Activated CD8-positive, alpha-beta memory T cell treated with anti-CD3 and anti-CD28 coated beads for 36 hours (primary cell): ENCODE measurements at regions not wholly inside any gene's neighbourhood (a gene's known extent, or its start where the extent isn't known, plus 50 kb on each side); places are given as distances from the start of the nearest gene placed in this dataset.

Source experiments
- CTCF ChIA-PET: fragments of 350-600 bp; sonication (Branson Sonifier 250); formaldehyde crosslinking; loops from one replicate; lab custom pipeline; 2021; ENCODE audit warnings: antibody characterized with exemption; lab: Charles Lee
- POLR2A ChIA-PET: fragments of 350-600 bp; sonication (Branson Sonifier 250); formaldehyde crosslinking; loops from one replicate; lab custom pipeline; 2021; ENCODE audit warnings: antibody characterized with exemption; lab: Charles Lee

DNA sequence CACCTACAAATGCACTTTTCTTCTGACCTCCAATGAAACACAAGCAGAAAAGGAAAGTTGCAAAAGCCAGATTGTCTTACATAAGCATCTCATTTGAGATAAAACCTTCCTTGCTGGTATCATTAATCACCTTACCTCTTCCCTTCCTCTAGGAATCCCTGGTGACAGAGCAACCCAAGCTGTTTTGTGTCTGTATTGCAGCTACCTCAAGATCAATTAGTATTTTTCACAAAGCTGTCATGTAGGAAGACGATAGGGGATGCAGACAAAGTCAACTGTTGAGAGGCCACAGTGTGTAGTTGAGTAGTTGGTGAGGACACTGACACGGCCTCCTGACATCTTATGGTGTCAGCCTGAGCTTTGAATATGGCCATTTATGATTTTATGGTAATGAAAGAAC lies 339.1 kb upstream of the SLC10A2 start:
- ChIA-PET POLR2A (no interaction called here), CTCF (no interaction called here)

DNA sequence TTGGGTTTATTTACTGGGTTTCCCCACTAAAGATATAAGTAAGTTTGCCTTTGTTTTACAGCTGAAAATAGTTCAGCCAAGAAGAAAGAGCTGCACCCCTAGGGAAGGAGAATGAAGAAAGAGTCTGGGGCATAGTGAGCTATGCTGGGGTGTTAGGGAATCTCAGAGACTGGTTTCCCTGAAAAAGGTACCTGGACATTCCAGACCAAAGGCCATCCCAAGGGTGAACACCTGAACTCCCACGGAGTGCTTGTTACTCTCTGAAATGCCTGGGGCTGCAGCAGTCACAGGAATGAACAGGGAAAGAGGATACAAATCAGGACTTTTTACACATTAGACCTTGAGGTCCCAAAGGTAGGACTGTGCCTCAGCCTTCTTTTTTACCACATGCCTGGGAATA lies 337.6 kb upstream of the SLC10A2 start:
- POLR2A ChIA-PET = no interaction called here
- CTCF ChIA-PET = no interaction called here

DNA sequence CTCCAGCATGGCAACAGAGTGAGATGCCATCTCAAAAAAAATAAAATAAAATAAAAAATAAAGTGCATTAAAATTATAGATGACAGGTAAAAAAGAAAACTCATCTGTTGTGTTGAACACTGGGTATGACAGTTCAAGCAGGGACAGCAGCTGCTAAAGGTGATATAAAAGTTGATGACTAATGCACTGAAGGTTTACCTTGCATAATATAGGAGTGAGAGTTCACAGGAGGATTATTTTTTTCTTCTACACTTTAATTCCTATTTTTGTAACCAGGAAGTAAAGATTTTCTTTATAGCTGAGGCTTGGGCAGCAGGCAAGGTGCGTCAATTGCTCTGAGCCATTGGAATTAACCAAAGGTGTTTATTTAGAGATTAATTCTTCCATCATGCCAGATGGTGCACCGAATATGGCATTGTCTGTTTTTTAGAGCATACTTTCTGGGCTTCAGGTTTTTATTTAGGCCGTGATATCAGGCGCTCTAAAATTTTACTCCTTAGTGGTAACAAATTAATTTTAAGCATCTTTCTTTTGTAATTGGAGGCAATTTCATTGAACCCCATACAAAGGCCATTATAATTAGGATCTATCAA lies 337.0 kb upstream of the SLC10A2 start:
- CTCF ChIA-PET = no interaction called here
- POLR2A ChIA-PET = no interaction called here

DNA sequence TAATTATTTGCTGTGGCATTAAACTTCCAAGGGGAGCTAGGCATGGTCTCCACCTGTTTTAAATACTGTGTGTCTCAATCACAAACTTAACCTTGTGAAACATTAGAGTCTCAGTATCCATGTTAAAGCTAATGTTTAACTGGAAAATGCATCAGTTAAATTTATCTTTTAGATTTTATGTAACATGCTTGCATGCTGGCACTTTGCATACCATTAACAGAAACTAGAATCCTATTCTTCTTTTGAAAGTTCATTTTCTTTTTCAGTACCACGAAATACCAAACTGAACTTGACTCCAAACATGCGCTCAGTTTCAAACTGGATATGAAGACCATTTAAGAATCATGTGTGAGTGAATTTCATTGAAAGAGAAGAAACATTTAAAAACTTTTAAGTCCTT lies 328.9 kb upstream of the SLC10A2 start:
- ChIA-PET POLR2A (no interaction called here), CTCF (no interaction called here)

DNA sequence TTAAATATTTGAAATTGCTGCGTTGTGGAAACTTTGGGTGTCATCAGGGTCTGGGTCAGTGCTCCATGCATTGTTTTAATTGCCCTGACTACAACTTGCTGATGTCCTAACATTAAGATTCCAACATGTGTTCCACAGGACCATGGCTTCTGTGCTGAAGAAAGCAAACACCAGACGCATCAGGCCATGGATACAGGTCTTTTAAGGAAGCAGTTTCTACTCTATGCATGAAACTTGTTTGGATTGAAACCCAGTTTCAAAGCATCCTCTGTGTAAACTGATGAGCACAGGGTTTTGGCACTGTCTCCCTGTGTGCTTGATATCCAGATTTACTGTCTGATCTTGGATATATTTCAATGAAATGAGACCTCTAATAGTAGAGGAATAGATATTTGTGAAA lies 328.4 kb upstream of the SLC10A2 start:
- ChIA-PET CTCF (no interaction called here), POLR2A (no interaction called here)

DNA sequence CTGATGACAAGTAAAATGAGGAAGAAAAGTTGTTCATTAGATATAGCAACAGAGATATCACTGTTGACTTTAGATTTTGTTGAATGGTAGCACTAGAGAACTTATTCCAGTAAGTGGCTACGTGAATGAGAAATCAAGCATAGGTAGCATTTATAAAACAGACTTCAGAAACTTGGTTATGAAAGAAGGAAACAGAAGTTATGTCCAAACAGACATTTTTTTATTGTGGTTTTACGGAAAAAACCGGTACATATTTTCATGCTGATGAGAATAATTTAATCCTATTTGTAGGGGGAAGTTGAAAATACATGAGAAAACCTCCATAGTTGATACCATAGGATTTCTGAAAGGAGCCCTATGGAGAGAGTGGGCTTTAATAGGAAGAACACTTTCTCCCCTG lies 325.7 kb upstream of the SLC10A2 start:
- POLR2A ChIA-PET = no interaction called here
- CTCF ChIA-PET = no interaction called here

DNA sequence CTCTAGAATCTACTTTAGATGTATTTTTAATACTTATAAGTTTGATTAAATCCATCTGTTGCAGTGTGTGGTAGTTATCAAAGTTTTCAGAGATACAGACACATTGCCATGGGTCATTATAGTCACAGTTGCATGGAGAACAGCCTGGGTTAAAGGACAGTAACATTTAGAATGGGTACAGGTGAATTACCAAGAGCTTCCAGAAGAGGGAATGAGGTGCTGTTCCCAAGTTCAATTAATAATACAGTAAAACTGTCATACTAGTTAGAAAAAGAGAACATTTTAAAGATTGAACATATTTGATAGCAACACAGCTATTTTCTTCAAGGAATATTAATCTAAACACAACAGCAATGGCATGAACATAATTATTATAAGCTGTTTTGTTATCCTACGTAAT lies 322.6 kb upstream of the SLC10A2 start:
- ChIA-PET POLR2A (no interaction called here), CTCF (no interaction called here)

DNA sequence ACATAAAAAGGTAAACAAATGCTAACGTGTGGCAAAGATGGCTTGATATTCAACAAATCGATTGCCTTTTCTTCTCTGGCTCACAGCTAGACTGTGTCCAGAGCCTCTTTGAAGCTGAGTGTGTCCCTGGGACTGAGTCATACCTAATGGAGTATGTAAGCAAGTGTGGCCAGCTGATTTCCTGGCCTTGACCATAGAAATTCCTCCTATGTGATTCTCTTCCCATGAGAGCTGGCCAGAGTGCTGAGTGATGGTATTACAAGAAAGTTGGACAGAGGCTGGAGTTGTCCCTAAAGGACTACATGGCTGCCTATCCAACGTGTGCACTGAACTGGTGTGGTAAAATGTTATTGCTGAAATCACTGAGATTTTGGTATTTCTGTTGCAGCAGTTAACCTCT lies 320.1 kb upstream of the SLC10A2 start:
- ChIA-PET POLR2A (no interaction called here), CTCF (no interaction called here)

DNA sequence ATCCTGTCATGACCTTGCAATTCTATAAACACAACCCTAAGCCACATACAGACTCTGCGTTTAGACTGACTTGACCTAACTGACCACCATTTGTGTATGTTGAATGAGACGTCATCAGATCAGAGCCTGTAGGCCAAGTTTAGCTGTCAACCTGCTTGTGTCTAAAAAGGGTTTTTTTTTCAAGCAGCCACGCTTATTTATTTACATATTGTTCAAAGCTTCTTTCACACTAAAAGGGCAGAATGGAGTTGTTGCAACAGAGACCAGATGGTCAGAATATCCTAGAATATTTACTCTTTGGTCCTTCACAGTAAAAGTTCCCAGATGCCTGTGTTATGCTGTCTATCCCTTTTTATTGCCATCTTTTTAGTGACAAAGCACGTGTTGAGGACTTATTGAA lies 307.7 kb upstream of the SLC10A2 start:
- POLR2A ChIA-PET = no interaction called here
- CTCF ChIA-PET = no interaction called here

DNA sequence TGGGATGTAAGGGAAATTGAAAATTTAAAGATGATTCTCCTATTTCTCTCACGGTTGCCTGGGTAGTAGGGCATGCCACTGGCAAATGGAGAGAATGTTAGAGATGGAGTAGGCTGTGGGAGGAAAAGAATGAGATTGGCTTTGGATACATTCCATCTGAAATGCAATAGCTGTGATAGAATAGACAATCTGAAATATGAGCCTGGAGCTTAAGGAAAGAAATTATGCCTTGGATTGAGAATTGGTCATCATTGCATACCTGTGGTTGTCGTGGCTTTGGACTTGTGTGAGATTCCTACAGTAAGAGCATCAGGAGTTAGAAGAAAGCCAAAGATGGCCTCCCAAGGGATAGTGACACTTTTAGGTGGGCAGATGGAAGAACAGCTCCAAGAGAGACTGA lies 305.1 kb upstream of the SLC10A2 start:
- CTCF ChIA-PET = no interaction called here
- POLR2A ChIA-PET = no interaction called here

DNA sequence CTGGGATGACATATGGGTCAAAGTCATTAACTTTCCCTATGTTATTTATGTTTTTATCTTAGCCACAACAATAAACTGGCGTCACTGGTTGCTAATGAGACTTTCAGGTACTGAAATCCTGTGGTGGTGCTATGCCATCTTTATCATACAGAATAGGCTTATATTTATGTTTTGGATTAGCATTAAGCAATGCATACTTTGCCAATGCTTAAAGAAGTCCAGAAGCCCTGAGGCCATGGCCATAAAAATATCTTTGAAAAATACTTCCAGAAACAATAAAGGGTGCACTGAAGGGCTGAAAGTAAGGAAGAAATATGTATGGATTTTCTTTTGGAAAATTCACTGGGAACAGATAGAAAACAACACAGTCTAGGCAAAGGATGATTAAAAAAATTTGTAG lies 304.6 kb upstream of the SLC10A2 start:
- ChIA-PET POLR2A (no interaction called here), CTCF (no interaction called here)

DNA sequence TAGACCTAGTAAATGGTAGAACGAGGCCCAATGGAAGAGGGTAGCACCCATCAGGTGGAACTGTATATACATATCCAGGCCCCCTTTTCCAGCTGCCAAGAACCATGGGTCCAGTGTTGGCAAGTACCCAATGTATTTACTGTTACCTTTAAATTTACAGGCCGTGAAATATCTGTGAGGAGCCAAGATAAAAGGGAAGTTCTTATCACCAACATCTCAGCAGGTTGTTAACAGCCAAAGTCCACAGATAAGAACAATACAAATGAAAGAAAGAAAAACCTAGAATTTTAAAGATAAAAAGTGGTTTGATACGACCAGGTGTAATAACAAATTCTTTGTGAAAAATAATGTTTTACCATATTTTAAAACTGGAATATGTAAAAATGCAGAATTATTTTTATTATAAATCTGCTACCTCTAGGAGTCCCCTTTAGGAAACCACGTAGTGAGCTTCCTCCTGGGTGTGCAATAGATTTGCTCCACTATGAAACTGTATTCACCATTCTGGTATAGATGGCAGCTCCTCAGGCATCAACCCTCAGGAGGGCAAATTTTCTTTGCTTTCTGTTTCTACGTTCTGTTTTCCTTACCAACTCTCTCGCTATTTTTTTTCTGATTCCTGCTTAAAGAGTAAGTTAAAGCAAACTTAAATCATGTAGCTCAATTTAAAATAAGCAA lies 292.2 kb upstream of the SLC10A2 start:
- POLR2A ChIA-PET = no interaction called here
- CTCF ChIA-PET = no interaction called here

DNA sequence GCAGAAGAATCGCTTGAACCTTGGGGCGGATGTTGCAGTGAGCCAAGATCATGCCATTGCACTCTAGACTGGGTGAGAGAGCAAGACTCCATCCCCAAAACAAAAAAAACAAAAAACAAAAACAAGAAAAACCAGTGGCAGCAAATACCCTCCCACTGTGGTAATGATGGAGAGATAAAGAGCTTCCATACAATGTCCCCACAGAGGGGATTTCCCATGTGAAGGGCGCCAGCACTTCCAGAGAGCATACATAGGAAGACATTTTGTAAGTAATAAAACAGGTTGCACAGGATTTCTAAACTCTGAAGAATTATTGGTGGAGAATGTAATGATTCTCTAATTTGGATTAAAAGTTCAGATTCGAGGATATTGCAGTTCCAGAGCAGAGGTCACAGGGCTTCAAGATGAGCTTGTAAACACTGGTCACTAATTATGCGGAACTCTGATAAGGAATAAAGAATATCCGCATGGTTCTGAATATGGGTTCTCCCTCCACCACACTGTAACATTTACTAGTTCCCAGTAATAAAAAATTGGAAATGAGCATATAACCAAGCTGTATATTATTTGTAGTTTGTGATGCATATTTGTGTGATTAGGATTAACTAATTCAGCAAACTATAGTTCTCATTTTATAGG lies 290.1 kb upstream of the SLC10A2 start:
- CTCF ChIA-PET = no interaction called here

DNA sequence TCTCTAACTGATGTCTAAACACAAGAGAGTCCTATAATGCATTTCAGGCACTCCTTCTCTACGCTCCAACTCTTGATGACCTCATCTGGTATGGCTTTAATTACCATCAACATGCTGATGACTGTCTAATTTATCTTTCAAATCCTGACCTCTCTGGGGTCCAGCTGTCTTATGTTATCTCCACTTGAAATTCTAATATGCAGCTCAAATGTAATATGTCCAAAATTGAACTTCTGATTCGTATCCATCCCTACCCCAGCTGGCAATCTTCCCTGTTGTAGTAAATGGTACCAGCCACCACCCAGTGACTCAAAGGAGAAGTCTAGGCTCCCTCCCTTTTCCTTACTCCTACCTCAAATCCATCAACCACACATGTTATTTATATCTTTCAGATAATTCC lies 288.0 kb upstream of the SLC10A2 start:
- ChIA-PET CTCF (no interaction called here), POLR2A (no interaction called here)

More for the DNA sequence above, 290.1 kb upstream of the SLC10A2 start:
- POLR2A ChIA-PET = no interaction called here

DNA sequence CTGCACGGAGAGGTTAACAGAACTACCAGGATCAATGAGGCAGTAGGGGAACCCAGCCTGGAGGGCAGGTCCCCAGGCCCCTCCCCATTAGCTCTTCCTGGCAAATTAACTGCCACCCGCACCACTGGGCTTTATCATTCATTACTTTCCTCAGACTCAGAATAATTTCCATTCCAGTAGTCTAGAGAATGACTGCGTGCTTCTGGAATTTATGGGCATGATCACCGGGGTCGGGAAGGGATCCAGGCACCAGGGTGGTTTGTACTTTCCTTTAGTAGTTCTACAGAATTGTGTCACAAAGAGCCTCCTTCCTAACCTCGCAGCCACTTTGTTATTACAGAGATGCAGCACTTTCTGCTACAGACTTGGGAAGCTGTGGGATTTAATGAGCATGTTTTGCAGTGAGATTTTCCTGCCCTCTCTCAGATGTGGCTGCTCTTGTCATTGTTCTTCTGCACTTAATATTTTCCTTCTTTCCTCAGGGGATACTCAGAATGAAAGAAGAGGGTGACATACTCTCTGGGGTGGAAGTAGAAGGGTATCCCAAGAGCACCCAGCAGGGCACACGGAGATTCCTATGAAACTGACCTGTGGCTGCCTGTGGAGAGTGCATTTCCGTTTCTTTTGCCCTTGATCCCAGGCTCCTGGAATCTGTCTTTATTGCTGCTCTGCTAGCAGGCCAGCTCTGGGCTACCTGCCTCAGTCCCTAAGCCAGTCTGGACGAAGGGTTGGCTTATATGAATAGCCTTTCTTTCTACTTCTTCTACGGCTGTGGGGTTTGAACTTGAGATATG lies 285.0 kb upstream of the SLC10A2 start:
- ChIA-PET CTCF (no interaction called here), POLR2A (no interaction called here)

DNA sequence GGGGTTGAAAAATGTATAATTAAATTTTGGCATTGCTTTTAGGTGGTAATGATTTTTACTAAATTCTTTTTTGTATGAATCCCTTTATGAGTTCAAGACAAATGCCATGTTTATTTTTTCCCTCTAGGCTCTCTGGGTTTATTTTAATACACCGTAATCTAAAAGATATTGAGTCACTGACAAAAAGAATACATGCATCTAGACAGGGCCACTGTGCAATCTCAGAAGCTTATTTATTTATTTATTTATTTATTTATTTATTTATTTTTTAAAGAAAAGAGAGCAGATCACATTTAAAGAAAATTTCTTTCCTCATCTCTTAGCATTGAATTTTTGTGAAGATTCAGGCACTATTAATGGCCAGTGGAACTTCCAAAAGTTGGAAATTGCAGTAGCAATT lies 283.9 kb upstream of the SLC10A2 start:
- POLR2A ChIA-PET = no interaction called here
- CTCF ChIA-PET = no interaction called here

DNA sequence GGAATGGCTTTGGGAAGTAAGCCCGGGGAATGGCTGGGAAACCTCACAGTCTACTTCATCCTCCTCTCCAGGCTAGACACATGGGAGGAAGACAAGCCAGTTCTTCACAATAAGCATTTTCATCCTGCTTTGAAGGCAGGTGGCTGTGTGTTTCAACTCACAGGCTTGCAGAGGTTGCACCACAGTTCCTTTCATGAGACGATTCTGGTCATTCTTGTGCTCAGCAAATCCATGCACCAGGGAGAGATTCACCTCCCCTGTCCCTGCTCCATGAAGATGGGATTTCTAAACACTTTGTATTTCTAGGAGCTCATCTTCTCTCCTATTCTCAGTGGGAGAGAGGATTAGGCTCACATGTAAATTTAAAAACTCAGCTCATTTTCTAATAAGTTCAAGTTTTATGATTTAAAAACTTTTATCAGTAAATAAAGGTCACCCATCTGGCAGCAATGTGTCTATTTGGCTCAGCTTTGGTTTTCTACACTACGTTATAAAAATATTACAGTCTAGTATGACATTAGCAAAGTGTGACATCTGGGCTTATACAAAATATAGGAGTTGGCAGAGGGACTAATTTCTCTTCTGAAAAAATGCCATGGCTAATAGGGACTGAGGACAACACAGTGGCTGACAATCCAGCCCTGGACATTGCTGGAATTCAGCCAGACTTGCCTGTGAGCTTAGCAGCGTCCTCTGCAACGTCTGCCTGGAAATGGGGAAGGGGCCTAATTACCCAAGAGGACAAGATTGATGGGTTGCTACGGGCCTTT lies 283.2 kb upstream of the SLC10A2 start:
- POLR2A ChIA-PET = no interaction called here

DNA sequence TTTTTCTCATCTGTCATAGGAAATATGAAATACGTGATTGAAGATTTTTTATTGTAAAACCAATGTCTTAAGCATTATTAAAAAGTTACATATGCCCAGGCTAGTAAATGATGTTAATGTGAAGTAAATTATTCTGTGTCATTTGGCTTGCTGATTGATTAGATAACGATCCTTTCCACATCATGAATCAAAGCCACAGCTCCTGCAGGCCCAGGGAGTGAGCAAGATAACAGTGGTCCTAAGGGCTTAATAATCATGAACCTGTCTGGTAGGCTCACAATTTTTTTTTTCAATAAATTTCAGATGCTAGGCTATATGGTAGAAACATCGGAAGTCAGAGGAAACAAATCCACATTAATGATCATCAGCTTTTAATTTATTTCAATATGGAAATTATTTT lies 269.0 kb upstream of the SLC10A2 start:
- POLR2A ChIA-PET = no interaction called here

More for the DNA sequence above, 283.2 kb upstream of the SLC10A2 start:
- CTCF ChIA-PET = no interaction called here

DNA sequence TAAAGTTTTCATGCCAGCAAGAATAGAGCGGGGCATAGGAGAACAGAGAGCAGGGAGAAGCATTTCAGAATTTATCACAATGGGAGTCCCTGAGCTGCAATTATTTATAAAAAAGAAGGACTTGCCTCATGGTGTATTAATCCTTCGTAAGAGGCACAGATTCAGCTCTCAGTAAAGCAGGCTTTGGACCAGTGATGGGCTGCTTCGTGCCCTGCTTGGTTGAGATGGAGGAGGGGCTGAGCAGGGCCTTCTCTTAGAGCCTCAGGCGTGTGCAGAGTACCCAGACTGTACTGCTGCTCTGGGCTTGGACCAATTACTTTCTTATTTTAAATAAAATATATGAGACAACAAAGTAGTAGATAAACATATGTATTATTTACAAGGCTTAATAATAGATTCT lies 265.7 kb upstream of the SLC10A2 start:
- ChIA-PET CTCF (no interaction called here), POLR2A (no interaction called here)

More for the DNA sequence above, 269.0 kb upstream of the SLC10A2 start:
- CTCF ChIA-PET = no interaction called here

DNA sequence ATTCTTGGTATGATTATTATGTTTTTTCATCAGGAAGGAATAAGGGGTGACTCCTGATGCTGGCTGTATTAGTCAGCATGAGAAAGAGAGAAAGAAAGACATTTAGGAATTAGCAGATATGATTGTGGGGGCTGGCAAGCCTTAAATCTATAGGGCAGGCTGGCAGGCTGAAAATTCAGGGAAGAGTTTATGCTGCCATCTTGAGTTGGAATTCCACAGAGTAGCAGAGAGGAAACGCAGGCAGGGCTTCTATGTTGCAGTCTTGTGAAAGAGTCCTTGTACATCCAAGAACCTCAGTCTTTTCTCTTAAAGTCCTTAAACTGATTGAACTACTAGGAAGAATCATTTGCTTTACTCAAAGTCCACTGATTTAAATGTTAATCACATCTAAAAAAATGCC lies 262.7 kb upstream of the SLC10A2 start:
- POLR2A ChIA-PET = no interaction called here
- CTCF ChIA-PET = no interaction called here
